RWPE2 (cell line): ENCODE measurements at regions not wholly inside any gene's neighbourhood (a gene's known extent, or its start where the extent isn't known, plus 50 kb on each side); places are given as distances from the start of the nearest gene placed in this dataset.

Experiments used
- ATAC-seq: fragments of 200-7000 bp; cut with Tn5 transposase; 3 replicates; pipeline ENCODE4 v1.9.1; 2021; ENCODE audit warnings: low read depth
- DNase-seq: peaks from one replicate; pipeline ENCODE4 v3.0.0-alpha.2; 2020; ENCODE audit warnings: low spot score
- H3K27ac ChIP-seq: fragments of 450-650 bp; 2 replicates; pipeline ENCODE4 v1.5.1; 2017; ENCODE audit warnings: mild to moderate bottlenecking; ENCODE audit not compliant: poor library complexity, severe bottlenecking
- H3K27me3 ChIP-seq: fragments of 250-450 bp; sonication (Bioruptor Pico); 2 replicates; pipeline ENCODE4 v1.5.1; 2021; ENCODE audit warnings: mild to moderate bottlenecking, moderate library complexity; ENCODE audit not compliant: insufficient read depth, poor library complexity, severe bottlenecking
- H3K36me3 ChIP-seq: fragments of 250-450 bp; sonication (Bioruptor Pico); 2 replicates; pipeline ENCODE4 v1.5.1; 2020; ENCODE audit warnings: low read depth, mild to moderate bottlenecking, moderate library complexity
- H3K4me1 ChIP-seq: fragments of 250-450 bp; sonication (Bioruptor Pico); 2 replicates; pipeline ENCODE4 v1.5.1; 2021; ENCODE audit warnings: mild to moderate bottlenecking, moderate library complexity; ENCODE audit not compliant: insufficient read depth, poor library complexity, severe bottlenecking
- H3K4me3 ChIP-seq: fragments of 250-450 bp; sonication (Bioruptor Pico); 2 replicates; pipeline ENCODE4 v1.5.1; 2021; ENCODE audit warnings: mild to moderate bottlenecking, moderate library complexity; ENCODE audit not compliant: severe bottlenecking
- H3K9me3 ChIP-seq: fragments of 250-450 bp; sonication (Bioruptor Pico); 2 replicates; pipeline ENCODE4 v1.5.1; 2021; ENCODE audit warnings: mild to moderate bottlenecking, moderate library complexity; ENCODE audit not compliant: severe bottlenecking
- TF ChIP-seq, protein P1 (sequence below): fragments of 450-650 bp; IDR thresholded peaks from one replicate; pipeline ENCODE4 v1.5.1; 2017; ENCODE audit warnings: mild to moderate bottlenecking, moderate library complexity; ENCODE audit not compliant: poor library complexity, severe bottlenecking

DNA sequence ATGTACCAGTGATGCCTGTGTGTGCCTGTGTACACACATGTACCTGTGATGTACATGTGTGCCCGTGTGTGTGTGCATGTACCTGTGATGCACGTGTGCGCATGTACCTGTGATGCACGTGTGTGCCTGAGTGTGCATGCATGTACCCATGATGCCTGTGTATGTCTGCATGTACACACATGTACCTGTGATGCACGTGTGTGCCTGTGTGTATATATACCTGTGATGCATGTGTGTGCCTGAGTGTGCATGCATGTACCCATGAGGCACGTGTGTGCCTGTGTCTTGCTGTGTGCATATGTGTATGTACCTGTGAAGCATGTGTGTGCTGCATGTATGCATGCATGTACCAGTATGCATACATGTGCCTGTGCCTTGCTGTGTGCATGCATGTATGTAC, 419.0 kb downstream of the IRX2 start:
- Histone ChIP-seq H3K36me3 (no peaks in the 10 kb centered on the region), H3K4me1 (no peaks in the 10 kb centered on the region), H3K27ac (no peak overlapping the region), H3K4me3 (no peak overlapping the region), H3K27me3 (peaks cover 3% of the 10 kb centered on the region), H3K9me3 (peaks cover 8% of the 10 kb centered on the region)
- DNase-seq (no peak), ATAC-seq (no peak)
- TF ChIP-seq, protein P1, sequence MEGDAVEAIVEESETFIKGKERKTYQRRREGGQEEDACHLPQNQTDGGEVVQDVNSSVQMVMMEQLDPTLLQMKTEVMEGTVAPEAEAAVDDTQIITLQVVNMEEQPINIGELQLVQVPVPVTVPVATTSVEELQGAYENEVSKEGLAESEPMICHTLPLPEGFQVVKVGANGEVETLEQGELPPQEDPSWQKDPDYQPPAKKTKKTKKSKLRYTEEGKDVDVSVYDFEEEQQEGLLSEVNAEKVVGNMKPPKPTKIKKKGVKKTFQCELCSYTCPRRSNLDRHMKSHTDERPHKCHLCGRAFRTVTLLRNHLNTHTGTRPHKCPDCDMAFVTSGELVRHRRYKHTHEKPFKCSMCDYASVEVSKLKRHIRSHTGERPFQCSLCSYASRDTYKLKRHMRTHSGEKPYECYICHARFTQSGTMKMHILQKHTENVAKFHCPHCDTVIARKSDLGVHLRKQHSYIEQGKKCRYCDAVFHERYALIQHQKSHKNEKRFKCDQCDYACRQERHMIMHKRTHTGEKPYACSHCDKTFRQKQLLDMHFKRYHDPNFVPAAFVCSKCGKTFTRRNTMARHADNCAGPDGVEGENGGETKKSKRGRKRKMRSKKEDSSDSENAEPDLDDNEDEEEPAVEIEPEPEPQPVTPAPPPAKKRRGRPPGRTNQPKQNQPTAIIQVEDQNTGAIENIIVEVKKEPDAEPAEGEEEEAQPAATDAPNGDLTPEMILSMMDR, result no peak

DNA sequence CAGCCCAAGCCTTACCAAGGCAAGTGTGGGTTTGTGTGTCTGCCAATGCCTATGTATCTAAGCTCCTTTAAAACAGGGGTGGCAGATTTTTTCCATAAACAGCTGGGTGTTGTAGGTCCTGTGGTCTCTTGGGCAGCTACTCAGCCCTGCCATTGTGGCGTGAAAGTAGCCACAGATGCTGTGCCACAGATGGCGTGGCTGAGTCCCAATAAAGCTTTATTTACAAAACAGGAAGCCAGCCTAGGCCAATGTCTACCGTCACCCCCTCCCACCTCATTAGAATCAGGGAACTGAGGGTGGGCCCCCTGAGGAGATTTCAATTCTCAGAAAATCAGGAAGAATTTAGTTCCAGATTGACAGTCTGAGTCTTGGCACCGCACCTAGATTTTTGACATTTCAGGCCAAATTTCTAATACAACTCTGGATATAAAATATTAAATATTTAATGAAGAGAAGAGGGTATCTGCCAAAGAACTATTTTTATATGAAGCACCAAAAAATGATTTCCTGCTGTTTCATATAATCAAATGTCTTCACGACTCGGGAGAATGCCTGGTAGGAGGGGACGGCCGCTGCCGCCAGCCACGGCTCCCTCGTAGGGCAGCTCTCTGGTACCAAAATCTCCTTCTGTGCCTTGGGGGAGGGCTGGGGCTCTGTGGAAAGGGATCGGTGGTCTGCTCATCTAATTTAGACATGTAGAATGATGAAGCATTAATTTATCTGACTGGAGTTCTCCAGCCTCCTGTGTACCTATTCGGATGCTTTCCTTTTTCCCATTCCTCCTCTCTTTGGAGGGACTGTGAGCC, 420.9 kb downstream of the IRX2 start:
- no peak for ATAC-seq
- Histone ChIP-seq H3K9me3 (peaks cover 8% of the 10 kb centered on the region), H3K27ac (no peak overlapping the region), H3K4me1 (no peaks in the 10 kb centered on the region), H3K4me3 (no peak overlapping the region), H3K27me3 (peaks cover 3% of the 10 kb centered on the region), H3K36me3 (no peaks in the 10 kb centered on the region)
- TF ChIP-seq, protein P1, result no peak
- DNase-seq, result no peak

DNA sequence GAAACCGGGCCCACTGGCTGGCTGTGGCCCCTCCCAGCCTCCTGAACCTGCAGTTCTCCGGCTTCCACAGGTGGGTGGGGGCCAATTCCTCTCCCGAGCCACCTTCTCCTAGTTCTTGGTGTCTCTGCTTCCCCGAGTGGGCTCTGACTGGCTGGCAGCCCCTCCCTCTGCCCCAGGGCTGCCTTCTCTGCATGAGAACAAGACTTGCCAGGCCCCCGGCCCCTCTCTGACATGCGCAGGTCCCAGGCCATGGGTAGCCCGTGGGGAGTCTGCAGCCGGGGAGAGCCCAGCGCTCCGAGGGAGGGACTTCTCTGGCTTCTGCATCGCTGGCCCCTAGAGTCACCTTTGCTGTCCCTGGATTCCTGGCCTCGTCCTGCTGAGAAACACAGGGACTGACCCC, 421.7 kb downstream of the IRX2 start:
- Histone ChIP-seq H3K4me3 (no peak overlapping the region), H3K27ac (no peak overlapping the region), H3K9me3 (peaks cover 8% of the 10 kb centered on the region), H3K36me3 (no peaks in the 10 kb centered on the region), H3K4me1 (no peaks in the 10 kb centered on the region), H3K27me3 (peaks cover 3% of the 10 kb centered on the region)
- ATAC-seq (no peak), DNase-seq (no peak)
- TF ChIP-seq, protein P1, result no peak

- DNase-seq (no peak), ATAC-seq (no peak)
- peaks cover 11% of the 10 kb centered on the region for H3K9me3 ChIP-seq
- TF ChIP-seq, protein P1, result no peak
- no peaks in the 10 kb centered on the region for H3K4me1 ChIP-seq
- no peaks in the 10 kb centered on the region for H3K36me3 ChIP-seq
- H3K27ac ChIP-seq, result no peak overlapping the region
- no peak overlapping the region for H3K4me3 ChIP-seq
- no peaks in the 10 kb centered on the region for H3K27me3 ChIP-seq
These were observed 424.9 kb downstream of the IRX2 start for GRCh38 chr5:2326601-2327000.

- no peaks in the 10 kb centered on the region for H3K27me3 ChIP-seq
- ATAC-seq (no peak), DNase-seq (peak; percentile 22)
These were observed 426.7 kb downstream of the IRX2 start for GRCh38 chr5:2324788-2325187.

More at GRCh38 chr5:2324788-2325187, 426.7 kb downstream of the IRX2 start:
- no peak overlapping the region for H3K27ac ChIP-seq
- no peak overlapping the region for H3K4me3 ChIP-seq
- TF ChIP-seq, protein P1, result no peak
- peaks cover 3% of the 10 kb centered on the region for H3K9me3 ChIP-seq
- no peaks in the 10 kb centered on the region for H3K4me1 ChIP-seq
- no peaks in the 10 kb centered on the region for H3K36me3 ChIP-seq
